ENCODE measurements at regions not wholly inside any gene's neighbourhood (a gene's known extent, or its start where the extent isn't known, plus 50 kb on each side); places are given as distances from the start of the nearest gene placed in this dataset.

DNA sequence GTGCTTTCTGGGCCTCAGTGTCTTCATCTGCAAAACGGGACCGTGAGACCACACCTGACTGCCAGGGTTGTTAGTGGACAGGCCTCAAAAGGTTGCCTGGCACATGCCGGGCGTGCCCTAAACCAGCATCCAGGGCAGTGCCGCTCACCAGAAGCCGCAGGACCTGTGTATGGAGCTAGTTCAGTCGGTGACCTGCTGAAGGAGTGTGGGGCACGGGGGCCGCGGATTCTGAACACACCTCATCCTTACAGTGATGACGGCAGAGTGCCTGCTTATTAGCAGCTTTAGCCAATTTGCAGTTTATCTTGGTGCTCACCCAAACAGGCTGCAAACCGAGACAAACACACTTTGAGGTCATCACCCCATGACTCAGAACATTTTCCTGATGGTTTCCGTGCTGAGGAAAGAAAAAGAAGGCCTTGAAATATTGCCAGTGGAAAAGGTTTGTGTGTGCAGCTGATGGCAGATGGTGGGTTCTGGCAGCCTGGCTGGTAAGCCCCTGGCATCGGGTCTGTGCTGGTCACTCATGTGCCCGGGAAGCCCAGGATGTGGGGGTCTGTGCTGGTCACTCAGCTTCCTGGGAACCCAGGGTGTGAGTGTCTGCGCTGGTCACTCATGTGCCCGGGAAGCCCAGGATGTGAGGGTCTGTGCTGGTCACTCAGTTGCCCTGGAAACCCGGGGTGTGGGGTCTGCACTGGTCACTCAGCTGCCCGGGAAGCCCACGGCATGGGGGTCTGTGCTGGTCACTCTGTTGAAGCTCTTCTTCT lies 153.8 kb downstream of the ERMARD start:
- peak; percentile 78 for TF ChIP-seq POLR2AphosphoS5 (IDR thresholded peaks at IDR 0.05)
- TF ChIP-seq, protein P1, sequence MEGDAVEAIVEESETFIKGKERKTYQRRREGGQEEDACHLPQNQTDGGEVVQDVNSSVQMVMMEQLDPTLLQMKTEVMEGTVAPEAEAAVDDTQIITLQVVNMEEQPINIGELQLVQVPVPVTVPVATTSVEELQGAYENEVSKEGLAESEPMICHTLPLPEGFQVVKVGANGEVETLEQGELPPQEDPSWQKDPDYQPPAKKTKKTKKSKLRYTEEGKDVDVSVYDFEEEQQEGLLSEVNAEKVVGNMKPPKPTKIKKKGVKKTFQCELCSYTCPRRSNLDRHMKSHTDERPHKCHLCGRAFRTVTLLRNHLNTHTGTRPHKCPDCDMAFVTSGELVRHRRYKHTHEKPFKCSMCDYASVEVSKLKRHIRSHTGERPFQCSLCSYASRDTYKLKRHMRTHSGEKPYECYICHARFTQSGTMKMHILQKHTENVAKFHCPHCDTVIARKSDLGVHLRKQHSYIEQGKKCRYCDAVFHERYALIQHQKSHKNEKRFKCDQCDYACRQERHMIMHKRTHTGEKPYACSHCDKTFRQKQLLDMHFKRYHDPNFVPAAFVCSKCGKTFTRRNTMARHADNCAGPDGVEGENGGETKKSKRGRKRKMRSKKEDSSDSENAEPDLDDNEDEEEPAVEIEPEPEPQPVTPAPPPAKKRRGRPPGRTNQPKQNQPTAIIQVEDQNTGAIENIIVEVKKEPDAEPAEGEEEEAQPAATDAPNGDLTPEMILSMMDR (IDR thresholded peaks at IDR 0.05), result no peak
- WGBS, 2 donors (ENCODE audit: low coverage in 1 of 2), result 0 to 40% methylated on average over 1 to 3 of the region's 20 CpGs
- Histone ChIP-seq H3K9me3 (no peaks in the 10 kb centered on the region), H3K27me3 (no peaks in the 10 kb centered on the region), H3K4me1 (peaks cover 0 to 30% (median 10%) of the 10 kb centered on the region in 3 donors), H3K36me3 (no peaks in the 10 kb centered on the region), H3K4me3 (no peak overlapping the region), H3K27ac (peak overlapping the region in 2 of 4 donors; percentile 11 to 20)
- ATAC-seq, result peak; percentile 74

DNA sequence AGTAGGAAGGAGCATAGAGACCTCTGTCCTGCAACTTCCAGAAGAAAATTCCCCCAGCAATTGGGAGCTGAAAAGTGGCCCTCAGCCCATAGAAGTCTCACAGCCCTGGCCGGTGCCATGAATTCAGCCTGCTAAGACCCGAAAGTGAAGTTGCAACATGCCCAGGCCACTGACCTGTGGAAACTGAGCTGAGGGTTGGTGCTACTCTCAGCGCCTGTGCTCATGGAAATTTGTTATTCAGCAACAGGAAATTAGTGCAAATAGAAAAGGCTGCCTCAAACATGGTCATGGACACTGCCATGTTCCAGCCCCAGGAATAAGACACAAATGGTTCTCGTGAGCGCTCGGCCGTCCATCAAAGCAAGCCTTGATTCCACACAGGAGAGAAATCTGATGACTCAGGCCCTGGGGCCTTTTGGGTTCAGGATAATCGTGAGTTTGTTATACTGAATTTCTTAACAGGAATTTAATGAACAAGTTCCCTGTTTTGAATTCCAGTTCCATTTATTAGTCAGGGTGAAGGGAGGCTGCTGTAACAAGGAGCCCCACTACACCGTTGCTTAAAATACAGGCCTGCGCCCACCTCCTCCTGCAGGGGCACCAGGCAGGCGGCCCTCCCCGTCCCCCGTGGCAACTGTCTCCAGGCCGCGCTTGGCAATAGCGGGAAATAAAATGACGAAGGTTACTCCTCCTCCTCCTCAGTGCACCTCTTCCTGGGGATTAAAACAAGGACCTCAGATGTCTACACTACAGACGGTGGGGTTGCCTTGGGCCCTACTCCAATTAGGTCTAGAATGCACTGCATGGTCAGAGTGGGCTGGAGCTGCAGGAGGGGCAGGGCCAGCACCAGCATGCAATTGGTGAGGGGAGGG lies 152.9 kb downstream of the ERMARD start:
- Histone ChIP-seq H3K9me3 (no peaks in the 10 kb centered on the region), H3K27ac (no peak overlapping the region), H3K36me3 (no peaks in the 10 kb centered on the region), H3K4me1 (peaks cover 0 to 30% (median 10%) of the 10 kb centered on the region in 3 donors), H3K4me3 (no peak overlapping the region), H3K27me3 (peaks cover 5% of the 10 kb centered on the region)
- TF ChIP-seq, protein P1 (IDR thresholded peaks at IDR 0.05), result no peak
- TF ChIP-seq POLR2AphosphoS5 (IDR thresholded peaks at IDR 0.05) (no peak), POLR2A (IDR thresholded peaks at IDR 0.05) (no peak), EP300 (IDR thresholded peaks at IDR 0.05) (no peak)
- no peak for ATAC-seq
- 85 to 94% methylated on average over 8 to 9 of the region's 18 CpGs for WGBS, 2 donors (ENCODE audit: low coverage in 1 of 2)

DNA sequence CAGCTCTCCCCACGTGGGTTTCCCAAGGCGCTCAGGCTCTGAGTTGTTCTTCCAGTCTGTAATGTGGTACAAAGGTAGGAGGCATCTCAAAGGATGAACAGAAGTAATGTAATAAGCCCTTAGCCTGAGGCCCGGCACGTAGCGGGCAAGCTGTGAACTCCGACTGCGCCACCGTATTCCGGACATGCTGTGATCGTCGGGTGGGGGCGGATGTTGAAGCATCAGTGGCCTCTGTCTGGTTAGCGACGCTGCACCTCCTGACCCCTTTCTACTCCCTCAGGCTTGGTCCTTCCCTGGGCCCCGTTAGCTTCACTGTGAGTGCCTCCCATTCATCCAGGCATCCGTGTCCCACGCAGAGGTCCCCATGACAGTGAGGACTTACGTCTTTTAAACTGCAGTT lies 151.7 kb downstream of the ERMARD start:
- Histone ChIP-seq H3K36me3 (no peaks in the 10 kb centered on the region), H3K27ac (no peak overlapping the region), H3K4me1 (peaks cover 0 to 30% (median 10%) of the 10 kb centered on the region in 3 donors), H3K9me3 (no peaks in the 10 kb centered on the region), H3K27me3 (peaks cover 5% of the 10 kb centered on the region), H3K4me3 (no peak overlapping the region)
- ATAC-seq, result no peak
- TF ChIP-seq POLR2AphosphoS5 (IDR thresholded peaks at IDR 0.05) (no peak), EP300 (IDR thresholded peaks at IDR 0.05) (no peak)
- 90 to 100% methylated on average over 2 to 3 of the region's 18 CpGs for WGBS, 2 donors (ENCODE audit: low coverage in 1 of 2)

DNA sequence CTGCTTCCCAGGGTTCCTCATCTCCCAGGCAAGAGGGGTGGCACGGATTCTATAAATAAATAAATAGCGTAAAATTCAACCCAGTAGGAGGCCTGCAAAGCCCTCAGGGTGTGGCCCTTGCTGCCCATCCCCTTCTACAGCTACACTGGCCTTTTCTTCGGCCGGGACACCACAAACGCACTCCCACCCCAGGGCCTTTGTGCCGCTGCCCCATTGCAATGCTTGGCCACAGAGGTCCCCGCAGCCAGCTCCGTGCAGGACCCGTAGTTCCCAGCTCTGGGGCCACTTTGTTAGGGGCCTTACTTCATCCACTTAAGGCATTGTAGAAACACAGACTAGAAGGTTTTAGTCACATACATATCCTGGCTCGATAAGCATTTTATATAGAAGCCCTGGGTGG lies 151.2 kb downstream of the ERMARD start:
- Histone ChIP-seq H3K4me3 (no peak overlapping the region), H3K36me3 (no peaks in the 10 kb centered on the region), H3K27me3 (peaks cover 5% of the 10 kb centered on the region), H3K4me1 (peaks cover 0 to 30% (median 10%) of the 10 kb centered on the region in 3 donors), H3K9me3 (no peaks in the 10 kb centered on the region), H3K27ac (no peak overlapping the region)
- no peak for ATAC-seq
- TF ChIP-seq POLR2AphosphoS5 (IDR thresholded peaks at IDR 0.05) (no peak), POLR2A (IDR thresholded peaks at IDR 0.05) (no peak), EP300 (IDR thresholded peaks at IDR 0.05) (no peak)
- TF ChIP-seq, protein P1 (IDR thresholded peaks at IDR 0.05), result no peak
- 96 to 100% methylated on average over 1 to 5 of the region's 10 CpGs for WGBS, 2 donors (ENCODE audit: low coverage in 1 of 2)

DNA sequence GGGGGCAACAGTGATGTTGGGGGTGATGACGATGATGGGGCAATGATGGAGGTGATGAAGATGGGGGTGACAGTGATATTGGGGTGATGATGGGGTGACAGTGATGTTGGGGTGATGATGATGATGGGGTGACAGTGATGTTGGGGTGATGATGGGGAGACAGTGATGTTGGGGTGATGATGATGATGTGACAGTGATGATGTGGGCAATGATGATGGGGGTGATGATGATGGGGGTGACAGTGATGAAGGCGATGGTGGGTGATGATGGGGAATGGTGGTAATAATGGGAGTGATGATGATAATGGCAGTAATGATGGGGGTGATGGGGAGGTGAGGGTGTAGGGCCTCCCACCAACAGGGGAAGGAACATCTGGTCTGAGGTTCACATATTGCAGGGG lies 150.6 kb downstream of the ERMARD start:
- TF ChIP-seq, protein P1 (IDR thresholded peaks at IDR 0.05), result no peak
- TF ChIP-seq EP300 (IDR thresholded peaks at IDR 0.05) (no peak), POLR2A (IDR thresholded peaks at IDR 0.05) (no peak), POLR2AphosphoS5 (IDR thresholded peaks at IDR 0.05) (no peak)
- WGBS, 2 donors (ENCODE audit: low coverage in 1 of 2), result 97 to 100% methylated on average over 1 to 2 of the region's 2 CpGs
- H3K36me3 ChIP-seq, result no peaks in the 10 kb centered on the region
- H3K27me3 ChIP-seq, result peaks cover 5% of the 10 kb centered on the region
- ATAC-seq, result no peak
- no peak overlapping the region for H3K27ac ChIP-seq
- H3K4me1 ChIP-seq, result peaks cover 0 to 30% (median 10%) of the 10 kb centered on the region in 3 donors
- no peaks in the 10 kb centered on the region for H3K9me3 ChIP-seq
- no peak overlapping the region for H3K4me3 ChIP-seq

Data from gastroesophageal sphincter (tissue), 4 donors.